ENCODE measurements at regions not wholly inside any gene's neighbourhood (a gene's known extent, or its start where the extent isn't known, plus 50 kb on each side); places are given as distances from the start of the nearest gene placed in this dataset.
A peak's percentile ranks its signal among the peaks of the same experiment; 100 is the strongest.

DNA sequence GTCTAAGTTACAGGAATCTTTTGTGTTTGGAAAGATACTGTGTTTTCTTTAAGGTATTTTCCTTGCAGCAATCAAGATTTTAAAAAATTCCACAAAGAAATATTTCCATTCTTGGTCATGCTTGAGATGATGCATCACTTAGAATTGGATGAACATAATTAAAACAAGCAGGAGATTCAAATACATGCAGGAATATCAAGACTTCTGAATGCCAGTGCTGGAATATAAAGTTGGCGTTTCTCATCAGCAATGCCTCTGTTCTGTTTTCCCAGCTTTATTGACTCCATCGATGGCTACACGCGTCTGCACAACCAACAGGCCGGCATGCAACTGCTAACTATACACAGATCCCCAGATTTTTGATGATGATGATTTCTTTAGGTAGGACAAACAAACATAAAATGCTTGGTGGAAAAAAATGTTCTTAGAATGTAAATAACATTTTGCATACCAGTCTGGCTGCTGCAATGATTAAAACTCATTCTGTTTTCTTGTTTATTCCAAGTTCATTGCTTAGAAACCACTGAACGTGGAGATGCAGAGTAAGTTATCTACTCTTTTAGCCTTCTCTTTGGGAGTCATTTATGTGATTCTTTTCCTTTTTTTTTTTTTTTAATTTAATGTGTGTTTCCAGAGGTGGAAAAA lies 91.3 kb upstream of the FAM171A1 start:
- H3K4me3 ChIP-seq (ENCODE audit: low read depth, low read length) = no peak overlapping the region
- TF ChIP-seq CTCF (IDR thresholded peaks at IDR 0.05; ENCODE audit: insufficient read depth, low read depth, low read length, missing control alignments) = no peak
- DNase-seq (ENCODE audit: low read depth) = no peak

DNA sequence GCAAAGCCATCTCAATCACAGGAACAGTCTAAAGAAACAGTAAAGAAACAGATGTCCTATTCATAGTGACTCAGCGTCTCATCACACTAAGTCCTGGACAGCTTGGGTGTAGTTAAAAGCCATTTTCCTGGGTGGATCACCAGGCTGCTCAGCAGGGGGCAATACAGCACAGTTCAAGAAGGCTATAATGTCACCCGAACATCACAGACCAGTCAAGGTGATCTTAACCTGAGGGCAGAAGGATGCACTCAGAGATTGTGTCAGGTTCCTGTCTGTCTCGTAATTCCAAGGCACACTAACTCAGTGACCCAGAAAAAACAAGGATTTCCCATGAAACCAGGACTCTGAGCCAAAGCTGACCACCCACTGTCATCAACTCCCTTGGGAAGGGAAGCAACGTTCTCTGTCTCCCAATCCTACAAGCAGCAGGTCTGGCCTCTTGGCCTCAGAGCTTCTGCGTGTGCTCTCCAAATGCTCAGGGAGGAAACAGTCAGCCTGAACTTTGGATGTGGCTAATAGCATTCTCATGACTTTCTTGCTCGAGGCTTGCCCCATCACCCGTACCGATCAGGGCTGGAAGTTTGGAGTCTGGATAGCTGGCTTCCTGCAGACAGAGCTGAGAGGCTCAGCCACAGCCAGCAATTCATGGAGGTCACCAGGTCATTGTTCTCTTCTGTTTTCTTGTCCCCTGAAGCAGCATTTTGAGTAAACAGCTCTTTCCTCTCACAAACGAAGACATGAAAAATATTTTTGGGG lies 90.4 kb upstream of the FAM171A1 start:
- peak; percentile 10 for DNase-seq (ENCODE audit: low read depth)
- no peak overlapping the region for H3K4me3 ChIP-seq (ENCODE audit: low read depth, low read length)
- no peak for TF ChIP-seq CTCF (IDR thresholded peaks at IDR 0.05; ENCODE audit: insufficient read depth, low read depth, low read length, missing control alignments)

- DNase-seq (ENCODE audit: low read depth) = no peak
- no peak overlapping the region for H3K4me3 ChIP-seq (ENCODE audit: low read depth, low read length)
- TF ChIP-seq CTCF (IDR thresholded peaks at IDR 0.05; ENCODE audit: insufficient read depth, low read depth, low read length, missing control alignments) = no peak
Measured at GRCh38 chr10:15460661-15461060, 89.6 kb upstream of the FAM171A1 start.

DNA sequence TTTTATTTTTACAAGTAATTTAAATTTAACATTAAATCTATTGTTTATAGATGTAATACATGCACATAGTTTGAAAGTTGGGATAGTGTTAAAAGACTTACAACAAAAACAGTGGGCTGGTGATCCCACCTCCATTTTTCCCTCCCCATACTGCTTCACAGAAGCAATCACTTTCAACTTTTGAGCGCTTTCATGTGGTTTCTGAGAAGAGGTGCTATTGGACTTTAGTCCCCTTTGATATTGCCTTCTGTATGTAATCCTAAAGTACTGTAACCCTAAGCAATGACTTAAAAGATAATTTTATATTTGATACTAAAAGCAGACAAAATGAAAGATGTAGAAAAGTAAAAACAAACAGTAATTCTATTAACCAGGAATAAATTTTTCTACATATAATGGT lies 88.1 kb upstream of the FAM171A1 start:
- TF ChIP-seq CTCF (IDR thresholded peaks at IDR 0.05; ENCODE audit: insufficient read depth, low read depth, low read length, missing control alignments) = no peak
- DNase-seq (ENCODE audit: low read depth) = no peak
- no peak overlapping the region for H3K4me3 ChIP-seq (ENCODE audit: low read depth, low read length)

DNA sequence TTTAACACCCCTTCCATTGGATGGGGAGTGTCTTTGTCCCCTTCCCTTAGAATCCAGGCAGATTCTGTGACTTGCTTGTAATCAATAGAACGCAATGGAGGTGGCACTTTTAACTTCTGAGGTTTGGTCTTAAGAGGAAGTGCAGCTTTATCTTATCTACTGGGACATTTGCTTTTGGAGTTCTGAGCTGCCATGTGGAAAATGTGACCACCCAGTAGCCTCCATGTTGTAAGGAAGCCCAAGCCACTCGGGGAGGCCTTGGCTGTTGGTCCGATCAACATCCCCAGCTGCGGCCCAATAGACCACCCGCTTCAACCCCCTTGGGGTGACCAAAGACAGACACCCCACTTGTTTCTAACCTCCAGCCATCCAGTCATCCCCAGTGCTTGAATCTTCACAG lies 86.3 kb upstream of the FAM171A1 start:
- no peak overlapping the region for H3K4me3 ChIP-seq (ENCODE audit: low read depth, low read length)
- no peak for DNase-seq (ENCODE audit: low read depth)
- no peak for TF ChIP-seq CTCF (IDR thresholded peaks at IDR 0.05; ENCODE audit: insufficient read depth, low read depth, low read length, missing control alignments)

- no peak for DNase-seq (ENCODE audit: low read depth)
- no peak overlapping the region for H3K4me3 ChIP-seq (ENCODE audit: low read depth, low read length)
- TF ChIP-seq CTCF (IDR thresholded peaks at IDR 0.05; ENCODE audit: insufficient read depth, low read depth, low read length, missing control alignments) = no peak
Measured at GRCh38 chr10:15455456-15455855, 84.4 kb upstream of the FAM171A1 start.

All from GM12865 (cell line).